ENCODE measurements at regions not wholly inside any gene's neighbourhood (a gene's known extent, or its start where the extent isn't known, plus 50 kb on each side); places are given as distances from the start of the nearest gene placed in this dataset.

GRCh38 chr11:90911192-90911591 lies 688.3 kb upstream of the CHORDC1 start:
- no peaks in the 10 kb centered on the region for H3K27me3 ChIP-seq (ENCODE audit: insufficient read depth, low read length)

DNA sequence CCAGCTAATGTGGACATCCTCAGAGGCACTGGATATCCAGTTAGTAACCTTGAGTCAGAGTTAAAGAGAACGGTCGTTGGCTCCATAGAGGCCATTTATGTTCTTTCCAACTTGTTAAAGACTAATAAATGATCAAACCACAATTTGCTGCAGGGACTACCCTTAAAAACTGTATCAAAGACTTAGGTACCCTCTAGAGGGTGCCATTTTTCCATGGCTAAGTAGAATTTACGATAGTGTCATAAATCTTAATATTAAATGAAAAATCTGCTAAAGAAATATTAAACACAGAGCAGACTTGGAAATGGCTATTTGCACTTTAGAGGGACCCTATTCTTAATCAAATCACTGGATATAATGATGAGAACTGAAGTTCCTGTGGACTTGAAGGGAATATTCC lies 685.2 kb upstream of the CHORDC1 start:
- no peak overlapping the region for H3K27ac ChIP-seq (ENCODE audit: low read depth, low read length)
- no peaks in the 10 kb centered on the region for H3K4me1 ChIP-seq (ENCODE audit: control insufficient read depth, insufficient read depth, low read length, unreplicated experiment)
- H3K4me3 ChIP-seq (ENCODE audit: low read depth, low read length): no peak overlapping the region
- H3K36me3 ChIP-seq (ENCODE audit: insufficient read depth, low read length): no peaks in the 10 kb centered on the region
- no peak overlapping the region for H2AFZ ChIP-seq (ENCODE audit: low read length, unreplicated experiment)
- no peaks in the 10 kb centered on the region for H3K27me3 ChIP-seq (ENCODE audit: insufficient read depth, low read length)
- H3K79me2 ChIP-seq (ENCODE audit: control insufficient read depth, insufficient read depth, low read length, unreplicated experiment): no peaks in the 10 kb centered on the region

More at GRCh38 chr11:90911192-90911591, 688.3 kb upstream of the CHORDC1 start:
- no peak overlapping the region for H3K4me3 ChIP-seq (ENCODE audit: low read depth, low read length)
- no peaks in the 10 kb centered on the region for H3K36me3 ChIP-seq (ENCODE audit: insufficient read depth, low read length)
- H3K27ac ChIP-seq (ENCODE audit: low read depth, low read length): no peak overlapping the region
- no peak overlapping the region for H2AFZ ChIP-seq (ENCODE audit: low read length, unreplicated experiment)
- H3K4me1 ChIP-seq (ENCODE audit: control insufficient read depth, insufficient read depth, low read length, unreplicated experiment): no peaks in the 10 kb centered on the region
- no peaks in the 10 kb centered on the region for H3K79me2 ChIP-seq (ENCODE audit: control insufficient read depth, insufficient read depth, low read length, unreplicated experiment)

- Histone ChIP-seq H3K36me3 (ENCODE audit: insufficient read depth, low read length) (no peaks in the 10 kb centered on the region), H3K27me3 (ENCODE audit: insufficient read depth, low read length) (no peaks in the 10 kb centered on the region), H3K4me1 (ENCODE audit: control insufficient read depth, insufficient read depth, low read length, unreplicated experiment) (no peaks in the 10 kb centered on the region), H3K4me3 (ENCODE audit: low read depth, low read length) (no peak overlapping the region), H3K27ac (ENCODE audit: low read depth, low read length) (no peak overlapping the region), H3K79me2 (ENCODE audit: control insufficient read depth, insufficient read depth, low read length, unreplicated experiment) (no peaks in the 10 kb centered on the region), H2AFZ (ENCODE audit: low read length, unreplicated experiment) (no peak overlapping the region)
These were observed 673.0 kb upstream of the CHORDC1 start for GRCh38 chr11:90895850-90896249.

DNA sequence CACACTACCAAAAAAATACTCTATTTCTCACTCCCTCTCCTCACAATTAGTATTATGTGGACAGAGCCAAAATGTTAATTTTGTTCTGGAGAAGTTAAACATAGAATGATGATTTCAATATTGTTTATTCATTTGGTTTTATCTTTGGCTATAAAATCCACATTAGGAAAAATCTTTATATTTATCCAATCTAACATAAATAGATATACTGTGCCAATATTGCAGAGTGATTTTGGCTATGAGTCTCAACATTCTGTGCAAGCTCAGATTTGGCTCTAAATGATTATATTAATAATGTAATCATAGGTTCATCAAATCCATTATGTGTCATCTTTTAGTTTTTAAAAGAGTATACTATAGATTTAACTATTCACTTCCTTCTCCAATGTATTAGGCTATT lies 667.5 kb upstream of the CHORDC1 start:
- Histone ChIP-seq H3K36me3 (ENCODE audit: insufficient read depth, low read length) (no peaks in the 10 kb centered on the region), H3K27me3 (ENCODE audit: insufficient read depth, low read length) (no peaks in the 10 kb centered on the region), H2AFZ (ENCODE audit: low read length, unreplicated experiment) (no peak overlapping the region), H3K4me3 (ENCODE audit: low read depth, low read length) (no peak overlapping the region), H3K27ac (ENCODE audit: low read depth, low read length) (no peak overlapping the region), H3K79me2 (ENCODE audit: control insufficient read depth, insufficient read depth, low read length, unreplicated experiment) (no peaks in the 10 kb centered on the region), H3K4me1 (ENCODE audit: control insufficient read depth, insufficient read depth, low read length, unreplicated experiment) (no peaks in the 10 kb centered on the region)

DNA sequence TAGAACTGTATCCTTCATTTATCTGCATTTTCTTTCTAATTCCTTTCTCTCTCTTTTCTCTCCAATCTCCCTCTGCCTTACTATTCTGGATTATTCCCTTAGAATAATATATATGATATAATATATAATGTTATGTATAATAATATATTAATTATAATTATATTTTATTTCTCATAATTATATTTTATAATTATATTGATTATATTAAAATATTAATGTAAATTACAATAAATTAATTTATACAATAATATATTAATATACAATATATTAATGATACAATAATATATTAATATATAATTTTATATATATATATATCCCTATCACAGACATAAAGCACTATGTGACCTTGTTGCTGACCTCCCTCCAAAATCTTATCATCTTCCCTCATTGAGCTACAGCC lies 661.3 kb upstream of the CHORDC1 start:
- Histone ChIP-seq H3K27me3 (ENCODE audit: insufficient read depth, low read length) (no peaks in the 10 kb centered on the region), H3K4me3 (ENCODE audit: low read depth, low read length) (no peak overlapping the region), H3K36me3 (ENCODE audit: insufficient read depth, low read length) (no peaks in the 10 kb centered on the region), H3K27ac (ENCODE audit: low read depth, low read length) (no peak overlapping the region), H3K4me1 (ENCODE audit: control insufficient read depth, insufficient read depth, low read length, unreplicated experiment) (no peaks in the 10 kb centered on the region), H3K79me2 (ENCODE audit: control insufficient read depth, insufficient read depth, low read length, unreplicated experiment) (no peaks in the 10 kb centered on the region), H2AFZ (ENCODE audit: low read length, unreplicated experiment) (no peak overlapping the region)

DNA sequence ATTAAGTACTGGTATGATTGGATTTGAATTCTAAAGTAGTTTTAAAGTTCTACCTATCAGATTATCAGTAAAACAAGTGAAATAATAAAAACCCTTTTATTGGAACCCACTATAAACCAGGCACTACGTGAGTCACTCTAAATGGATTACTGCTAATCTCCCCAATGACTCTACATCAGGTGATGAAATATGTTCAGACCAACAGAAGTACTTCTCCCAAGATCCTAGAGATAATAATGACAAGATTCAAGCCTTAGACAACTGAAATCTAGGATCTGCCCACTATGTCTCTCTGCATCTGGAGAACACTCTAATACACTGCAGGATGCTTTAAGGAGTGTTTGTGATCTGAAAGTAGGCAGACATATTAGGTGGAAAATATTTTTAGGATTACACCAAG lies 652.1 kb upstream of the CHORDC1 start:
- H2AFZ ChIP-seq (ENCODE audit: low read length, unreplicated experiment): no peak overlapping the region
- H3K79me2 ChIP-seq (ENCODE audit: control insufficient read depth, insufficient read depth, low read length, unreplicated experiment): no peaks in the 10 kb centered on the region
- H3K27ac ChIP-seq (ENCODE audit: low read depth, low read length): no peak overlapping the region
- H3K4me3 ChIP-seq (ENCODE audit: low read depth, low read length): no peak overlapping the region
- H3K4me1 ChIP-seq (ENCODE audit: control insufficient read depth, insufficient read depth, low read length, unreplicated experiment): no peaks in the 10 kb centered on the region
- H3K27me3 ChIP-seq (ENCODE audit: insufficient read depth, low read length): no peaks in the 10 kb centered on the region
- H3K36me3 ChIP-seq (ENCODE audit: insufficient read depth, low read length): no peaks in the 10 kb centered on the region

GRCh38 chr11:90874281-90874680 lies 651.4 kb upstream of the CHORDC1 start:
- Histone ChIP-seq H2AFZ (ENCODE audit: low read length, unreplicated experiment) (no peak overlapping the region), H3K4me1 (ENCODE audit: control insufficient read depth, insufficient read depth, low read length, unreplicated experiment) (no peaks in the 10 kb centered on the region), H3K27ac (ENCODE audit: low read depth, low read length) (no peak overlapping the region), H3K4me3 (ENCODE audit: low read depth, low read length) (no peak overlapping the region), H3K36me3 (ENCODE audit: insufficient read depth, low read length) (no peaks in the 10 kb centered on the region), H3K79me2 (ENCODE audit: control insufficient read depth, insufficient read depth, low read length, unreplicated experiment) (no peaks in the 10 kb centered on the region), H3K27me3 (ENCODE audit: insufficient read depth, low read length) (no peaks in the 10 kb centered on the region)

GRCh38 chr11:90867416-90867815 lies 644.6 kb upstream of the CHORDC1 start:
- Histone ChIP-seq H3K36me3 (ENCODE audit: insufficient read depth, low read length) (no peaks in the 10 kb centered on the region), H3K27me3 (ENCODE audit: insufficient read depth, low read length) (no peaks in the 10 kb centered on the region), H2AFZ (ENCODE audit: low read length, unreplicated experiment) (no peak overlapping the region), H3K27ac (ENCODE audit: low read depth, low read length) (no peak overlapping the region), H3K4me3 (ENCODE audit: low read depth, low read length) (no peak overlapping the region), H3K79me2 (ENCODE audit: control insufficient read depth, insufficient read depth, low read length, unreplicated experiment) (no peaks in the 10 kb centered on the region), H3K4me1 (ENCODE audit: control insufficient read depth, insufficient read depth, low read length, unreplicated experiment) (no peaks in the 10 kb centered on the region)

DNA sequence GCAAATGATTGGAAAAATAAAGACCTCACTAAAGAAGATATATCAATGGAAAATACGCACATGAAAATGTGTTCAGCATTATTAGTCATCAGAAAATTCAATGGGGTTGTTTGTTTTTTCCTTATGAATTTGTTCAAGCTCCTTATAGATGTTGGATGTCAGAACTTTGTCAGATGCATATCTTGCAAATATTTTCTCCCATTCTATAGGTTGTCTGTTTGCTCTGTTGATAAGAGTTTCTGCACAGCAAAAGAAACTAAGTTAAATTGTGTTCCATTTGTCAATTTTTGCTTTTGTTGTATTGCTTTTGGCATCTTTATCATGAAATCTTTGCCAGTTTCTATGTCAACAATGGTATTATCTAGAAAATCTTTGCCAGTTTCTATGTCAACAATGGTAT lies 633.9 kb upstream of the CHORDC1 start:
- no peaks in the 10 kb centered on the region for H3K79me2 ChIP-seq (ENCODE audit: control insufficient read depth, insufficient read depth, low read length, unreplicated experiment)
- no peak overlapping the region for H3K4me3 ChIP-seq (ENCODE audit: low read depth, low read length)
- H3K27ac ChIP-seq (ENCODE audit: low read depth, low read length): no peak overlapping the region
- H2AFZ ChIP-seq (ENCODE audit: low read length, unreplicated experiment): no peak overlapping the region
- H3K4me1 ChIP-seq (ENCODE audit: control insufficient read depth, insufficient read depth, low read length, unreplicated experiment): no peaks in the 10 kb centered on the region
- no peaks in the 10 kb centered on the region for H3K27me3 ChIP-seq (ENCODE audit: insufficient read depth, low read length)
- H3K36me3 ChIP-seq (ENCODE audit: insufficient read depth, low read length): no peaks in the 10 kb centered on the region

DNA sequence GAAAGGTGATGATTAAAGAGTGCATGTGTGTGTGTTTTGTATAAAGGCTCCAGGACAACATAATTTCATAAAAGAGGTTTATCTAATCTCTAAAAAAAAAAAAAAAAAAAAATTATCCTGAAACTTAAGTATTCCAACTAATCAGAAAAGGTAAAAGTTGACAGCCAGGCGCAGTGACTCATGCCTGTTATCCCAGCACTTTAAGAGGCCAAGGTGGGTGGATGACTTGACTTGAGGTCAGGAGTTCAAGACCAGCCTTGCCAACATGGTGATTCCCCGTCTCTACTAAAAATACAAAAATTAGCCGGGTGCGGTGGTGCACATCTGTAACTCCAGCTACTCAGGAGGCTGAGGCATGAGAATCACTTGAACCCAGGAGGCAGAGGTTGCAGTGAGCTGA lies 632.7 kb upstream of the CHORDC1 start:
- Histone ChIP-seq H3K27me3 (ENCODE audit: insufficient read depth, low read length) (no peaks in the 10 kb centered on the region), H3K27ac (ENCODE audit: low read depth, low read length) (no peak overlapping the region), H3K36me3 (ENCODE audit: insufficient read depth, low read length) (no peaks in the 10 kb centered on the region), H3K79me2 (ENCODE audit: control insufficient read depth, insufficient read depth, low read length, unreplicated experiment) (no peaks in the 10 kb centered on the region), H3K4me1 (ENCODE audit: control insufficient read depth, insufficient read depth, low read length, unreplicated experiment) (no peaks in the 10 kb centered on the region), H3K4me3 (ENCODE audit: low read depth, low read length) (no peak overlapping the region), H2AFZ (ENCODE audit: low read length, unreplicated experiment) (no peak overlapping the region)

GRCh38 chr11:90851196-90851595 lies 628.3 kb upstream of the CHORDC1 start:
- H3K4me1 ChIP-seq (ENCODE audit: control insufficient read depth, insufficient read depth, low read length, unreplicated experiment): no peaks in the 10 kb centered on the region
- H2AFZ ChIP-seq (ENCODE audit: low read length, unreplicated experiment): no peak overlapping the region
- no peaks in the 10 kb centered on the region for H3K27me3 ChIP-seq (ENCODE audit: insufficient read depth, low read length)
- no peaks in the 10 kb centered on the region for H3K79me2 ChIP-seq (ENCODE audit: control insufficient read depth, insufficient read depth, low read length, unreplicated experiment)
- H3K4me3 ChIP-seq (ENCODE audit: low read depth, low read length): no peak overlapping the region
- H3K36me3 ChIP-seq (ENCODE audit: insufficient read depth, low read length): no peaks in the 10 kb centered on the region
- H3K27ac ChIP-seq (ENCODE audit: low read depth, low read length): no peak overlapping the region

GRCh38 chr11:90849312-90849711 lies 626.5 kb upstream of the CHORDC1 start:
- no peak overlapping the region for H3K4me3 ChIP-seq (ENCODE audit: low read depth, low read length)
- H3K27me3 ChIP-seq (ENCODE audit: insufficient read depth, low read length): no peaks in the 10 kb centered on the region
- H3K36me3 ChIP-seq (ENCODE audit: insufficient read depth, low read length): no peaks in the 10 kb centered on the region
- no peak overlapping the region for H3K27ac ChIP-seq (ENCODE audit: low read depth, low read length)
- H3K79me2 ChIP-seq (ENCODE audit: control insufficient read depth, insufficient read depth, low read length, unreplicated experiment): no peaks in the 10 kb centered on the region
- no peak overlapping the region for H2AFZ ChIP-seq (ENCODE audit: low read length, unreplicated experiment)
- H3K4me1 ChIP-seq (ENCODE audit: control insufficient read depth, insufficient read depth, low read length, unreplicated experiment): no peaks in the 10 kb centered on the region

Data from ACC112 (cell line).